Nephron progenitor cell (in vitro differentiated cells): ENCODE measurements at regions not wholly inside any gene's neighbourhood (a gene's known extent, or its start where the extent isn't known, plus 50 kb on each side); places are given as distances from the start of the nearest gene placed in this dataset.

Source experiments
- DNase-seq: peaks from one replicate; pipeline ENCODE4 v3.0.0; 2021
- H3K27ac Mint-ChIP-seq: 2 replicates; pipeline ENCODE4 v1.8.0; 2021; ENCODE audit warnings: mild to moderate bottlenecking, moderate library complexity, mixed read lengths
- H3K27me3 Mint-ChIP-seq: 2 replicates; pipeline ENCODE4 v1.8.0; 2021; ENCODE audit warnings: mild to moderate bottlenecking, low read depth, mixed read lengths; ENCODE audit not compliant: poor library complexity
- H3K36me3 Mint-ChIP-seq: 2 replicates; pipeline ENCODE4 v1.8.0; 2021; ENCODE audit warnings: low read depth, mixed read lengths
- H3K4me1 Mint-ChIP-seq: 2 replicates; pipeline ENCODE4 v1.8.0; 2021; ENCODE audit warnings: mixed read lengths
- H3K4me3 Mint-ChIP-seq: 2 replicates; pipeline ENCODE4 v1.8.0; 2021; ENCODE audit warnings: mild to moderate bottlenecking, moderate library complexity, mixed read lengths
- H3K9me3 Mint-ChIP-seq: 2 replicates; pipeline ENCODE4 v1.8.0; 2021; ENCODE audit warnings: mild to moderate bottlenecking, moderate library complexity, mixed read lengths
- CTCF ChIP-seq: fragments of 200-600 bp; sonication (generic); IDR thresholded peaks from 2 replicates; pipeline ENCODE4 v1.5.0; 2021; ENCODE audit warnings: antibody characterized with exemption

GRCh38 chr10:52864201-52865106 is 91.9 kb upstream of the MBL2 start:
- H3K9me3 Mint-ChIP-seq, result peaks cover 28% of the 10 kb centered on the region
- no peak for DNase-seq
- peak overlapping the region; percentile 30 for H3K27ac Mint-ChIP-seq
- H3K27me3 Mint-ChIP-seq, result peaks cover 6% of the 10 kb centered on the region
- H3K36me3 Mint-ChIP-seq, result peaks cover 6% of the 10 kb centered on the region
- H3K4me3 Mint-ChIP-seq, result no peak overlapping the region
- TF ChIP-seq CTCF, result no peak
- H3K4me1 Mint-ChIP-seq, result no peaks in the 10 kb centered on the region

GRCh38 chr10:52858722-52859121 is 86.1 kb upstream of the MBL2 start:
- TF ChIP-seq CTCF, result no peak

GRCh38 chr10:52855546-52856325 is 83.2 kb upstream of the MBL2 start:
- Mint-ChIP-seq H3K4me3 (no peak overlapping the region), H3K27ac (no peak overlapping the region), H3K4me1 (no peaks in the 10 kb centered on the region), H3K9me3 (no peaks in the 10 kb centered on the region), H3K36me3 (no peaks in the 10 kb centered on the region), H3K27me3 (no peaks in the 10 kb centered on the region)
- no peak for DNase-seq
- TF ChIP-seq CTCF, result no peak

More at GRCh38 chr10:52858722-52859121, 86.1 kb upstream of the MBL2 start:
- no peak for DNase-seq
- Mint-ChIP-seq H3K4me1 (no peaks in the 10 kb centered on the region), H3K27me3 (peaks cover 3% of the 10 kb centered on the region), H3K36me3 (no peaks in the 10 kb centered on the region), H3K9me3 (no peaks in the 10 kb centered on the region), H3K27ac (no peak overlapping the region), H3K4me3 (no peak overlapping the region)

GRCh38 chr10:52853704-52854103 is 81.1 kb upstream of the MBL2 start:
- TF ChIP-seq CTCF, result no peak
- no peak overlapping the region for H3K4me3 Mint-ChIP-seq
- no peak for DNase-seq
- H3K36me3 Mint-ChIP-seq, result no peaks in the 10 kb centered on the region
- H3K27ac Mint-ChIP-seq, result no peak overlapping the region
- no peaks in the 10 kb centered on the region for H3K27me3 Mint-ChIP-seq
- H3K4me1 Mint-ChIP-seq, result no peaks in the 10 kb centered on the region
- peaks cover 7% of the 10 kb centered on the region for H3K9me3 Mint-ChIP-seq

GRCh38 chr10:52836816-52837215 is 64.2 kb upstream of the MBL2 start:
- Mint-ChIP-seq H3K36me3 (no peaks in the 10 kb centered on the region), H3K4me3 (no peak overlapping the region), H3K9me3 (peaks cover 28% of the 10 kb centered on the region), H3K4me1 (no peaks in the 10 kb centered on the region), H3K27ac (no peak overlapping the region), H3K27me3 (no peaks in the 10 kb centered on the region)
- no peak for DNase-seq
- TF ChIP-seq CTCF, result no peak
